Retinal pigment epithelial cell (primary cell): ENCODE measurements at regions not wholly inside any gene's neighbourhood (a gene's known extent, or its start where the extent isn't known, plus 50 kb on each side); places are given as distances from the start of the nearest gene placed in this dataset.

Experiments used
- DNase-seq: peaks from one replicate; pipeline ENCODE4 v3.0.0-alpha.2; 2010; ENCODE audit warnings: low read depth
- H3K4me3 ChIP-seq: 2 replicates; pipeline ENCODE4 v1.5.1; 2011; ENCODE audit warnings: mild to moderate bottlenecking, low read length, control low read depth, moderate library complexity
- CTCF ChIP-seq: conservative IDR thresholded peaks from 2 replicates; pipeline ENCODE4 v1.5.1; 2011; ENCODE audit warnings: low read depth, low read length, control low read depth, inconsistent platforms

GRCh38 chr6:156620331-156620730, 156.8 kb upstream of the ARID1B start:
- TF ChIP-seq CTCF = no peak
- H3K4me3 ChIP-seq = no peak overlapping the region
- DNase-seq = no peak

GRCh38 chr6:156618600-156619205, 158.5 kb upstream of the ARID1B start:
- TF ChIP-seq CTCF = peak; percentile 48
- H3K4me3 ChIP-seq = peak overlapping the region; percentile 7
- peak; percentile 94 for DNase-seq

GRCh38 chr6:156617941-156618340, 159.2 kb upstream of the ARID1B start:
- TF ChIP-seq CTCF = no peak
- no peak for DNase-seq
- no peak overlapping the region for H3K4me3 ChIP-seq

GRCh38 chr6:156617376-156617775, 159.8 kb upstream of the ARID1B start:
- TF ChIP-seq CTCF = peak; percentile 27
- no peak overlapping the region for H3K4me3 ChIP-seq
- peak; percentile 95 for DNase-seq

GRCh38 chr6:156616495-156616894, 160.7 kb upstream of the ARID1B start:
- H3K4me3 ChIP-seq = no peak overlapping the region
- no peak for DNase-seq
- TF ChIP-seq CTCF = no peak

GRCh38 chr6:156613996-156614395, 163.2 kb upstream of the ARID1B start:
- H3K4me3 ChIP-seq = no peak overlapping the region
- TF ChIP-seq CTCF = no peak
- DNase-seq = no peak

GRCh38 chr6:156612361-156612760, 164.8 kb upstream of the ARID1B start:
- TF ChIP-seq CTCF = no peak
- H3K4me3 ChIP-seq = no peak overlapping the region
- DNase-seq = no peak
